H1 (cell line): ENCODE measurements at regions not wholly inside any gene's neighbourhood (a gene's known extent, or its start where the extent isn't known, plus 50 kb on each side); places are given as distances from the start of the nearest gene placed in this dataset.

Experiments
- CTCF ChIA-PET: fragments of 300-600 bp; sonication (Branson Sonifier 250); formaldehyde crosslinking; loops from one replicate; lab custom pipeline; 2021; ENCODE audit not compliant: partially characterized antibody; lab: Charles Lee
- POLR2A ChIA-PET: fragments of 300-600 bp; sonication (Branson Sonifier 250); formaldehyde crosslinking; loops from one replicate; lab custom pipeline; 2021; ENCODE audit warnings: inconsistent platforms; ENCODE audit not compliant: partially characterized antibody; lab: Charles Lee
- DNase-seq, 2 experiments: peaks; one replicate each; pipeline versions ENCODE4 v3.0.0 to v3.0.0-alpha.2; 2010 to 2022; ENCODE audit warnings: low spot score in 2 of 2, low read depth in 1 of 2, mixed read lengths in 1 of 2
- FAIRE-seq: peaks from 2 replicates; lab custom pipeline; 2011; peaks lifted over from hg19 to GRCh38; lab: Jason Lieb, UNC
- H2AFZ ChIP-seq: 2 replicates; pipeline ENCODE4 v1.8.1; 2012; ENCODE audit warnings: low read length, inconsistent platforms
- H2AK5ac ChIP-seq: 2 replicates; pipeline ENCODE4 v1.6.1; 2013; ENCODE audit warnings: low read depth, low read length
- H2BK120ac ChIP-seq: replicated peaks from 2 replicates; pipeline ENCODE3; 2013; ENCODE audit warnings: low read depth, low read length, inconsistent platforms
- H2BK12ac ChIP-seq: 2 replicates; pipeline ENCODE4 v1.6.1; 2013; ENCODE audit warnings: low read depth, low read length
- H2BK15ac ChIP-seq: 2 replicates; pipeline ENCODE4 v1.6.1; 2013; ENCODE audit warnings: low read length
- H2BK20ac ChIP-seq: 2 replicates; pipeline ENCODE4 v1.6.1; 2013; ENCODE audit warnings: low read length
- H2BK5ac ChIP-seq: 2 replicates; pipeline ENCODE4 v1.6.1; 2013; ENCODE audit warnings: low read depth, low read length
- H3K14ac ChIP-seq: 2 replicates; pipeline ENCODE4 v1.6.1; 2013; ENCODE audit warnings: inconsistent platforms; ENCODE audit not compliant: insufficient read length
- H3K18ac ChIP-seq: 2 replicates; pipeline ENCODE4 v1.6.1; 2013; ENCODE audit warnings: low read length; ENCODE audit errors: extremely low read depth
- H3K23ac ChIP-seq: 2 replicates; pipeline ENCODE4 v1.6.1; 2013; ENCODE audit warnings: inconsistent platforms; ENCODE audit not compliant: insufficient read length
- H3K23me2 ChIP-seq: 2 replicates; pipeline ENCODE4 v1.6.1; 2013; ENCODE audit warnings: low read depth, low read length
- H3K27ac ChIP-seq: 2 replicates; pipeline ENCODE4 v1.6.1; 2011; ENCODE audit warnings: low read depth, low read length, inconsistent platforms
- H3K27me3 ChIP-seq, 4 experiments: replicated peaks in 1 of 4; 1 replicate in 1 of 4; 2 replicates in 3 of 4; pipeline versions ENCODE4 v1.6.1 to v1.8.1; 2011 to 2013; ENCODE audit warnings: low read length in 3 of 4, mild to moderate bottlenecking in 3 of 4, inconsistent platforms in 2 of 4, mixed read lengths in 2 of 4, moderate library complexity in 1 of 4; ENCODE audit not compliant: control insufficient read depth in 3 of 4, insufficient read depth in 3 of 4; ENCODE audit errors: extremely low read depth in 1 of 4
- H3K36me3 ChIP-seq, 4 experiments: 2 replicates each; pipeline versions ENCODE4 v1.6.1 to v1.8.1; 2011 to 2013; ENCODE audit warnings: mild to moderate bottlenecking in 4 of 4, low read length in 3 of 4, moderate library complexity in 2 of 4, control low read depth in 1 of 4, inconsistent platforms in 1 of 4; ENCODE audit not compliant: insufficient read depth in 4 of 4, control insufficient read depth in 2 of 4
- H3K4ac ChIP-seq: replicated peaks from 2 replicates; pipeline ENCODE3; 2013; ENCODE audit warnings: low read length, low read depth, mixed read lengths, inconsistent platforms; ENCODE audit not compliant: insufficient read length
- H3K4me1 ChIP-seq, 4 experiments: replicated peaks in 1 of 4; 1 replicate in 1 of 4; 2 replicates in 3 of 4; pipeline versions ENCODE4 v1.6.1 to v1.8.1; 2011 to 2013; ENCODE audit warnings: low read length in 3 of 4, inconsistent platforms in 2 of 4, mixed read lengths in 1 of 4; ENCODE audit not compliant: insufficient read depth in 4 of 4, control insufficient read depth in 3 of 4
- H3K4me2 ChIP-seq, 2 experiments: 2 replicates each; pipeline versions ENCODE4 v1.6.1 to v1.8.1; 2011 to 2013; ENCODE audit warnings: low read depth in 2 of 2, low read length in 2 of 2, control low read depth in 1 of 2, inconsistent platforms in 1 of 2, mild to moderate bottlenecking in 1 of 2; ENCODE audit not compliant: insufficient read depth in 1 of 2
- H3K4me3 ChIP-seq, 4 experiments: fragments of 200-600, 300-600 bp in 1 of 4; sonication (generic), shearing (Covaris generic), sonication (Bioruptor Twin) in 1 of 4; 2 replicates each; pipeline versions ENCODE4 v1.5.1 to v1.8.1; 2011 to 2016; ENCODE audit warnings: low read length in 4 of 4, low read depth in 3 of 4, control low read depth in 2 of 4, inconsistent platforms in 2 of 4, mild to moderate bottlenecking in 2 of 4, mixed read lengths in 1 of 4, moderate library complexity in 1 of 4; ENCODE audit not compliant: insufficient read depth in 2 of 4; ENCODE audit errors: extremely low read depth in 1 of 4
- H3K56ac ChIP-seq: replicated peaks from 2 replicates; pipeline ENCODE3; 2013; ENCODE audit warnings: low read depth, mild to moderate bottlenecking, mixed read lengths, low read length, inconsistent platforms; ENCODE audit not compliant: insufficient read length
- H3K79me1 ChIP-seq: 2 replicates; pipeline ENCODE4 v1.6.1; 2013; ENCODE audit warnings: low read depth, low read length, control low read depth
- H3K79me2 ChIP-seq, 2 experiments: 2 replicates each; pipeline versions ENCODE4 v1.6.1 to v1.8.1; 2012 to 2013; ENCODE audit warnings: low read length in 2 of 2, mild to moderate bottlenecking in 2 of 2, inconsistent platforms in 1 of 2; ENCODE audit not compliant: insufficient read depth in 2 of 2, control insufficient read depth in 1 of 2
- H3K9ac ChIP-seq, 4 experiments: replicated peaks in 1 of 4; 1 replicate in 1 of 4; 2 replicates in 3 of 4; pipeline versions ENCODE4 v1.6.1 to v1.8.1; 2011 to 2013; ENCODE audit warnings: low read depth in 3 of 4, low read length in 3 of 4, control low read depth in 2 of 4, mild to moderate bottlenecking in 2 of 4, moderate library complexity in 2 of 4, inconsistent platforms in 1 of 4; ENCODE audit errors: extremely low read depth in 1 of 4
- H3K9me3 ChIP-seq, 2 experiments: 2 replicates each; pipeline versions ENCODE4 v1.6.1 to v1.8.1; 2012 to 2013; ENCODE audit warnings: mild to moderate bottlenecking in 2 of 2, moderate library complexity in 2 of 2, control low read depth in 1 of 2, inconsistent platforms in 1 of 2, low read depth in 1 of 2, low read length in 1 of 2, mixed read lengths in 1 of 2; ENCODE audit not compliant: insufficient read depth in 2 of 2
- H4K20me1 ChIP-seq, 2 experiments: replicated peaks in 1 of 2; 2 replicates each; pipeline versions ENCODE3 to v1.8.1; 2011 to 2013; ENCODE audit warnings: inconsistent platforms in 2 of 2, low read length in 2 of 2, mild to moderate bottlenecking in 1 of 2; ENCODE audit not compliant: insufficient read depth in 2 of 2, control insufficient read depth in 1 of 2
- H4K5ac ChIP-seq: 2 replicates; pipeline ENCODE4 v1.6.1; 2013; ENCODE audit warnings: low read length, low read depth, mixed read lengths, inconsistent platforms; ENCODE audit not compliant: insufficient read length
- H4K8ac ChIP-seq: 2 replicates; pipeline ENCODE4 v1.8.0; 2013; ENCODE audit warnings: mild to moderate bottlenecking, moderate library complexity, low read length, inconsistent platforms; ENCODE audit not compliant: insufficient read depth; ENCODE audit errors: extremely low read depth
- H4K91ac ChIP-seq: replicated peaks from 2 replicates; pipeline ENCODE3; 2013; ENCODE audit warnings: low read length, mixed read lengths, inconsistent platforms; ENCODE audit not compliant: insufficient read length
- CBX5 ChIP-seq: fragments of 300-800, 300-1000 bp; sonication (generic); IDR thresholded peaks from 2 replicates; pipeline ENCODE4 v1.7.1; 2016; ENCODE audit warnings: antibody characterized with exemption, low read length, low read depth
- EGR1 ChIP-seq: IDR thresholded peaks from 2 replicates; pipeline ENCODE4 v1.6.1; 2011; ENCODE audit warnings: low read depth, low read length, borderline replicate concordance
- JUN ChIP-seq: IDR thresholded peaks from 2 replicates; pipeline ENCODE4 v1.6.1; 2011; ENCODE audit warnings: low read depth, mild to moderate bottlenecking, improper control_type of control experiment, low read length
- RBBP5 ChIP-seq: IDR thresholded peaks from 2 replicates; pipeline ENCODE4 v1.7.1; 2012; ENCODE audit warnings: low read depth, mild to moderate bottlenecking, inconsistent platforms, low read length, moderate library complexity, borderline replicate concordance
- SIN3A ChIP-seq, 2 experiments: IDR thresholded peaks in 1 of 2; conservative IDR thresholded peaks in 1 of 2; 2 replicates each; pipeline ENCODE4 v1.6.1; 2011 to 2012; ENCODE audit warnings: low read length in 2 of 2, improper control_type of control experiment in 1 of 2, low read depth in 1 of 2, mild to moderate bottlenecking in 1 of 2
- YY1 ChIP-seq: IDR thresholded peaks from 2 replicates; pipeline ENCODE4 v1.6.1; 2011; ENCODE audit warnings: low read depth, mild to moderate bottlenecking, low read length
- WGBS, 2 experiments: shearing (Covaris generic) in 1 of 2; methylation state at CpG; one replicate each; pipeline versions ENCODE4 v1.1.6 to v1.1.7; 2013 to 2015; ENCODE audit warnings: low lambda C conversion rate in 2 of 2, mixed read lengths in 2 of 2, inconsistent platforms in 1 of 2, low coverage in 1 of 2, missing lambda C conversion rate in 1 of 2; ENCODE audit not compliant: insufficient replicate concordance in 2 of 2, insufficient coverage in 1 of 2, insufficient read length in 1 of 2; ENCODE audit errors: extremely low coverage in 1 of 2, missing lambda C conversion rate in 1 of 2; 5-methylcytosine and 5-hydroxymethylcytosine counted together

- no peaks in the 10 kb centered on the region for H3K79me1 ChIP-seq
- no peaks in the 10 kb centered on the region for H3K79me2 ChIP-seq
- H2BK120ac ChIP-seq, result no peak overlapping the region
- 79% methylated on average over 8 of the region's 8 CpGs; no CpG with 5 or more reads in 1 of the 2 experiments for WGBS, 2 experiments
- H4K8ac ChIP-seq, result no peak overlapping the region
- H2BK12ac ChIP-seq, result no peak overlapping the region
- peaks cover 0 to 5% (median 2%) of the 10 kb centered on the region in 4 experiments; a peak in 3 of 7 replicates for H3K4me1 ChIP-seq
- H3K23me2 ChIP-seq, result no peaks in the 10 kb centered on the region
- no peak overlapping the region for H2AFZ ChIP-seq
- no peak overlapping the region for H2BK5ac ChIP-seq
- H4K5ac ChIP-seq, result no peak overlapping the region
- H3K27me3 ChIP-seq, result no peaks in the 10 kb centered on the region
- no peaks in the 10 kb centered on the region for H3K36me3 ChIP-seq
- no peak overlapping the region for H3K18ac ChIP-seq
- H4K91ac ChIP-seq, result no peak overlapping the region
- ChIA-PET POLR2A (no interaction called here), CTCF (interaction anchor here (1.3 to 2.4 kb wide), 3 partner anchors 9 to 67 kb away, joined by 3 to 5 read pairs (median 4); no protein-coding TSS in a partner anchor)
- DNase-seq (no peak), FAIRE-seq (no peak)
- no peak overlapping the region for H3K56ac ChIP-seq
- no peak overlapping the region for H3K23ac ChIP-seq
- H2BK15ac ChIP-seq, result no peak overlapping the region
- H3K14ac ChIP-seq, result no peak overlapping the region
- no peak overlapping the region for H3K4me2 ChIP-seq
- H2AK5ac ChIP-seq, result no peak overlapping the region
- TF ChIP-seq SIN3A (conservative IDR thresholded peaks at IDR 0.05 in 1 of 2, IDR thresholded peaks at IDR 0.05 in 1 of 2; ENCODE audit: low read depth in 1 of 2, low read length in 2 of 2) (no peak), JUN (no peak), YY1 (no peak), EGR1 (no peak), RBBP5 (no peak), CBX5 (no peak)
- H4K20me1 ChIP-seq, result no peaks in the 10 kb centered on the region
- no peak overlapping the region for H3K4me3 ChIP-seq
- no peak overlapping the region for H3K27ac ChIP-seq
- H3K9ac ChIP-seq, result no peak overlapping the region
- H3K4ac ChIP-seq, result no peak overlapping the region
- H2BK20ac ChIP-seq, result no peak overlapping the region
- H3K9me3 ChIP-seq, result no peaks in the 10 kb centered on the region
These were observed 158.1 kb upstream of the PITRM1 start for GRCh38 chr10:3330663-3331062.
